H9 (cell line): ENCODE measurements at regions not wholly inside any gene's neighbourhood (a gene's known extent, or its start where the extent isn't known, plus 50 kb on each side); places are given as distances from the start of the nearest gene placed in this dataset.

ENCODE experiments used
- DNase-seq: peaks from one replicate; pipeline ENCODE4 v3.0.0-alpha.2; 2017
- H2AFZ ChIP-seq: one replicate; pipeline ENCODE4 v1.6.1; 2013; ENCODE audit warnings: mild to moderate bottlenecking, low read length, control low read depth, moderate library complexity
- H2AK5ac ChIP-seq: 2 replicates; pipeline ENCODE4 v1.6.1; 2013; ENCODE audit warnings: low read length, control low read depth, mixed read lengths; ENCODE audit not compliant: insufficient read length
- H2BK120ac ChIP-seq: one replicate; pipeline ENCODE4 v1.6.1; 2013; ENCODE audit warnings: low read depth, mild to moderate bottlenecking, low read length, control low read depth, inconsistent platforms; ENCODE audit not compliant: poor library complexity, severe bottlenecking
- H2BK12ac ChIP-seq: 2 replicates; pipeline ENCODE4 v1.6.1; 2013; ENCODE audit warnings: low read length, control low read depth, mixed read lengths, low read depth; ENCODE audit not compliant: insufficient read length
- H2BK15ac ChIP-seq: 2 replicates; pipeline ENCODE4 v1.6.1; 2013; ENCODE audit warnings: low read depth, low read length, control low read depth
- H2BK20ac ChIP-seq: one replicate; pipeline ENCODE4 v1.6.1; 2013; ENCODE audit warnings: low read depth, mild to moderate bottlenecking, low read length, control low read depth, inconsistent platforms; ENCODE audit not compliant: poor library complexity, severe bottlenecking
- H2BK5ac ChIP-seq: 2 replicates; pipeline ENCODE4 v1.6.1; 2013; ENCODE audit warnings: low read length, control low read depth, mixed read lengths; ENCODE audit not compliant: insufficient read length
- H3K14ac ChIP-seq: 2 replicates; pipeline ENCODE4 v1.6.1; 2013; ENCODE audit warnings: low read length, control low read depth; ENCODE audit not compliant: insufficient read depth
- H3K18ac ChIP-seq: 2 replicates; pipeline ENCODE4 v1.6.1; 2013; ENCODE audit warnings: low read depth, mild to moderate bottlenecking, mixed read lengths, low read length, control low read depth; ENCODE audit not compliant: insufficient read length
- H3K23ac ChIP-seq: 2 replicates; pipeline ENCODE4 v1.6.1; 2013; ENCODE audit warnings: low read length, control low read depth, mixed read lengths, low read depth; ENCODE audit not compliant: insufficient read length
- H3K23me2 ChIP-seq: 2 replicates; pipeline ENCODE4 v1.6.1; 2013; ENCODE audit warnings: low read depth, mild to moderate bottlenecking, mixed read lengths, low read length, control low read depth; ENCODE audit not compliant: insufficient read length, poor library complexity, severe bottlenecking
- H3K27ac ChIP-seq: 2 replicates; pipeline ENCODE4 v1.5.1; 2013; ENCODE audit warnings: low read length, control low read depth, mixed read lengths, low read depth; ENCODE audit not compliant: insufficient read length
- H3K27me3 ChIP-seq: 2 replicates; pipeline ENCODE4 v1.6.1; 2013; ENCODE audit warnings: low read length, control low read depth, inconsistent platforms; ENCODE audit not compliant: insufficient read depth
- H3K4ac ChIP-seq: 2 replicates; pipeline ENCODE4 v1.6.1; 2013; ENCODE audit warnings: low read depth, mild to moderate bottlenecking, control low read depth, inconsistent platforms, low read length, moderate library complexity
- H3K4me1 ChIP-seq: 2 replicates; pipeline ENCODE4 v1.6.1; 2013; ENCODE audit warnings: low read length, control low read depth, inconsistent platforms; ENCODE audit not compliant: insufficient read depth
- H3K4me2 ChIP-seq: 2 replicates; pipeline ENCODE4 v1.6.1; 2013; ENCODE audit warnings: low read length, control low read depth, mixed read lengths; ENCODE audit not compliant: insufficient read length, insufficient read depth
- H3K56ac ChIP-seq: 2 replicates; pipeline ENCODE4 v1.6.1; 2013; ENCODE audit warnings: low read depth, mild to moderate bottlenecking, mixed read lengths, low read length, control low read depth; ENCODE audit not compliant: insufficient read length
- H3K79me1 ChIP-seq: 2 replicates; pipeline ENCODE4 v1.6.1; 2013; ENCODE audit warnings: low read depth, mild to moderate bottlenecking, moderate library complexity, low read length, control low read depth, inconsistent platforms; ENCODE audit not compliant: insufficient read depth, poor library complexity, severe bottlenecking
- H3K79me2 ChIP-seq: 2 replicates; pipeline ENCODE4 v1.6.1; 2013; ENCODE audit warnings: low read length, control low read depth, inconsistent platforms; ENCODE audit not compliant: insufficient read depth
- H3K9ac ChIP-seq: 2 replicates; pipeline ENCODE4 v1.6.1; 2013; ENCODE audit warnings: low read length, control low read depth, mixed read lengths; ENCODE audit not compliant: insufficient read length; ENCODE audit errors: extremely low read depth
- H3K9me3 ChIP-seq: one replicate; pipeline ENCODE4 v1.6.1; 2013; ENCODE audit warnings: low read depth, low read length, inconsistent platforms; ENCODE audit not compliant: control insufficient read depth
- H3T11ph ChIP-seq: one replicate; pipeline ENCODE4 v1.6.1; 2013; ENCODE audit warnings: mild to moderate bottlenecking, low read length, control low read depth, inconsistent platforms
- H4K20me1 ChIP-seq: one replicate; pipeline ENCODE4 v1.6.1; 2013; ENCODE audit not compliant: control insufficient read depth, insufficient read length, insufficient read depth
- H4K5ac ChIP-seq: 2 replicates; pipeline ENCODE4 v1.6.1; 2013; ENCODE audit warnings: low read depth, mild to moderate bottlenecking, mixed read lengths, low read length, control low read depth; ENCODE audit not compliant: insufficient read length
- H4K8ac ChIP-seq: replicated peaks from 2 replicates; pipeline ENCODE4 v1.6.1; 2013; ENCODE audit warnings: low read length, control low read depth, mixed read lengths, low read depth; ENCODE audit not compliant: insufficient read length
- H4K91ac ChIP-seq: 2 replicates; pipeline ENCODE4 v1.6.1; 2013; ENCODE audit warnings: low read depth, mild to moderate bottlenecking, moderate library complexity, mixed read lengths, low read length, control low read depth; ENCODE audit not compliant: insufficient read length
- H3K27ac Mint-ChIP-seq, 3 experiments: 2 replicates in 2 of 3; 3 replicates in 1 of 3; pipeline ENCODE4 v1.8.0; 2020 to 2021; ENCODE audit warnings: mixed read lengths in 3 of 3, mild to moderate bottlenecking in 1 of 3, moderate library complexity in 1 of 3
- H3K27me3 Mint-ChIP-seq: 2 replicates; pipeline ENCODE4 v1.8.0; 2021; ENCODE audit warnings: low read depth, mild to moderate bottlenecking, moderate library complexity, mixed read lengths
- H3K36me3 Mint-ChIP-seq, 3 experiments: 2 replicates in 2 of 3; 3 replicates in 1 of 3; pipeline ENCODE4 v1.8.0; 2020 to 2021; ENCODE audit warnings: low read depth in 3 of 3, mixed read lengths in 3 of 3; ENCODE audit not compliant: insufficient read depth in 1 of 3
- H3K4me1 Mint-ChIP-seq, 2 experiments: 2 replicates each; pipeline ENCODE4 v1.8.0; 2020; ENCODE audit warnings: mixed read lengths in 2 of 2
- H3K4me3 Mint-ChIP-seq, 2 experiments: 2 replicates in 1 of 2; 3 replicates in 1 of 2; pipeline ENCODE4 v1.8.0; 2020 to 2021; ENCODE audit warnings: mild to moderate bottlenecking in 2 of 2, mixed read lengths in 2 of 2, moderate library complexity in 1 of 2
- H3K9me3 Mint-ChIP-seq, 2 experiments: 2 replicates in 1 of 2; 3 replicates in 1 of 2; pipeline ENCODE4 v1.8.0; 2020; ENCODE audit warnings: mild to moderate bottlenecking in 2 of 2, mixed read lengths in 2 of 2, moderate library complexity in 1 of 2
- WGBS: extraction: QIAGEN DNeasy Blood & Tissue Kit; methylation state at CpG from one replicate; pipeline ENCODE4 v1.1.7; 2013; ENCODE audit warnings: missing lambda C conversion rate, low lambda C conversion rate, mixed read lengths; ENCODE audit not compliant: insufficient read length; ENCODE audit errors: extremely low coverage; 5-methylcytosine and 5-hydroxymethylcytosine counted together
- TF ChIP-seq, protein P1 (sequence below): fragments of 200-600 bp; sonication (generic); conservative IDR thresholded peaks from 3 replicates; pipeline ENCODE4 v1.8.0; 2021; ENCODE audit warnings: antibody characterized with exemption, mild to moderate bottlenecking

DNA sequence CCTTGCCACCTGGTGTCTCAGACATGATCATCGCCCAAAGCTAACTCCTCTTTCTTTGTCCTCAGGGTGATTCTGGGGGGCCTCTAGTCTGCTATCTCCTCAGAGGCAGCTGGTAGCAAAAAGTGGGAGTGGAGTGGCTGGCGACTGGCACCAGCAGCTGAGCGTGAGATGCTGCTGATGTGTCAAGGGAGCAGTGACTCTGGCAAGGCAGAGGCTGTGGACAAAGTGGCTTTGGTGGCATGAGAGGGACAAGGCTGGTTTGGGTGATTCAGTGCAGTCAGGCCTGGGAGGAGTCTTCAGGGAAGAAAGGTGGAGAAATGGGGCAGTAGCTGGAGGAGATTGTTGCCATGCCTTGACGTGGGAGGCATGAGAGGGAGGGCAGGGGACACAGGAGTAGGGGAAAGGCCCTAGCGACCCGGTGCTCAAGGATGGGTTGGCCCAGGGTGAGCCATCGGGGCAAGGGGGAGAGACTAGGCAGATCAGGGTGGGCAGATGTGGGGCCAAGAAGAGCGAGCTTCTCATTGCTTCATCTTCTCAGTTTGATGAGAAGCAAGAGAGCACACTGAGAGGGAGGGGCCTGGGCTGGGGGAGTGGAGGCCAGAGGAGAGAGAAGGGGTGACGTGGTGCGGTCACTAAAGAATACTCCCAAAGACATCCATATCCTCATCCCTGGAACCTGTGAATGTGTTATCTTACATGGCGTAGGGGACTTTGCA is 64.2 kb upstream of the SPTLC1 start:
- no CpG with 5 or more reads among the region's 11 CpGs for WGBS

More for the DNA sequence above, 64.2 kb upstream of the SPTLC1 start:
- Mint-ChIP-seq H3K4me1 (peaks cover 0 to 4% of the 10 kb centered on the region in 2 experiments; a peak in 3 of 4 replicates), H3K36me3 (peaks cover 0 to 3% (median 0%) of the 10 kb centered on the region in 3 experiments; a peak in 1 of 7 replicates), H3K9me3 (peaks cover 3 to 6% of the 10 kb centered on the region in 2 experiments; a peak in 3 of 5 replicates), H3K27me3 (peaks cover 10% of the 10 kb centered on the region), H3K27ac (peak overlapping the region in 1 of 3 experiments; percentile 39; a peak in 1 of 7 replicates), H3K4me3 (no peak overlapping the region; a peak in 1 of 5 replicates)
- Histone ChIP-seq H3K27me3 (no peaks in the 10 kb centered on the region), H4K8ac (no peak overlapping the region), H3K4ac (no peak overlapping the region), H3K9me3 (no peaks in the 10 kb centered on the region), H2AK5ac (no peak overlapping the region), H3K23ac (no peak overlapping the region), H3K79me2 (no peaks in the 10 kb centered on the region), H3K27ac (no peak overlapping the region), H4K91ac (no peak overlapping the region), H3T11ph (no peak overlapping the region), H3K4me2 (no peak overlapping the region), H2AFZ (no peak overlapping the region), H3K18ac (no peak overlapping the region), H2BK20ac (no peak overlapping the region), H2BK120ac (no peak overlapping the region), H3K4me1 (no peaks in the 10 kb centered on the region), H3K56ac (no peak overlapping the region), H3K14ac (no peak overlapping the region), H3K23me2 (no peaks in the 10 kb centered on the region), H2BK12ac (no peak overlapping the region), H2BK15ac (no peak overlapping the region), H3K9ac (no peak overlapping the region), H4K5ac (no peak overlapping the region), H2BK5ac (no peak overlapping the region), H3K79me1 (no peaks in the 10 kb centered on the region), H4K20me1 (no peaks in the 10 kb centered on the region)
- DNase-seq: no peak
- TF ChIP-seq, protein P1, sequence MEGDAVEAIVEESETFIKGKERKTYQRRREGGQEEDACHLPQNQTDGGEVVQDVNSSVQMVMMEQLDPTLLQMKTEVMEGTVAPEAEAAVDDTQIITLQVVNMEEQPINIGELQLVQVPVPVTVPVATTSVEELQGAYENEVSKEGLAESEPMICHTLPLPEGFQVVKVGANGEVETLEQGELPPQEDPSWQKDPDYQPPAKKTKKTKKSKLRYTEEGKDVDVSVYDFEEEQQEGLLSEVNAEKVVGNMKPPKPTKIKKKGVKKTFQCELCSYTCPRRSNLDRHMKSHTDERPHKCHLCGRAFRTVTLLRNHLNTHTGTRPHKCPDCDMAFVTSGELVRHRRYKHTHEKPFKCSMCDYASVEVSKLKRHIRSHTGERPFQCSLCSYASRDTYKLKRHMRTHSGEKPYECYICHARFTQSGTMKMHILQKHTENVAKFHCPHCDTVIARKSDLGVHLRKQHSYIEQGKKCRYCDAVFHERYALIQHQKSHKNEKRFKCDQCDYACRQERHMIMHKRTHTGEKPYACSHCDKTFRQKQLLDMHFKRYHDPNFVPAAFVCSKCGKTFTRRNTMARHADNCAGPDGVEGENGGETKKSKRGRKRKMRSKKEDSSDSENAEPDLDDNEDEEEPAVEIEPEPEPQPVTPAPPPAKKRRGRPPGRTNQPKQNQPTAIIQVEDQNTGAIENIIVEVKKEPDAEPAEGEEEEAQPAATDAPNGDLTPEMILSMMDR: no peak
